NCI-H524 (cell line): ENCODE measurements at regions not wholly inside any gene's neighbourhood (a gene's known extent, or its start where the extent isn't known, plus 50 kb on each side); places are given as distances from the start of the nearest gene placed in this dataset.
"Not testable (repeated sequence)": the region's sequence is repeated elsewhere in the genome, so short reads cannot be mapped to it uniquely, and the experiment has no call there.

Source experiments
- DNase-seq, 2 experiments: peaks; one replicate each; lab custom pipeline; 2025; lab: John Stamatoyannopoulos, UW

DNA sequence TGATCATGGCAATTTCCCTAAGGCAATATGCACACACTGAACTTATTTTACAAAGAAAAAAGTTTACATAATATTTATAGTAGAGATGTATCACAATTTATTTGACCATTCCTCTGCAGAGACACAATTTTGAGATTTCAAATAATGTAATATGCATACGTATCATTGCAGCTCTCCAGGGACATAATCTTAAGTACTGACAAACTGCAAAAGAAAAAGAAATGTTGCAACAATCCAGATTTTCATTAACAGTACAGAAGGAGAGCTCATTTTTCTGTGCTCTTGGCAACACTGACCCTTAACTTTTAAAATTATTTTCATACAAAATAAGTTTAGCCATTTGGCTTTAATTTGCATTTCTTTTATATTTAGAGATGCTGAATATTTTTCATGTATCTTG lies 710.2 kb upstream of the SLC39A10 start:
- DNase-seq: no peak

DNA sequence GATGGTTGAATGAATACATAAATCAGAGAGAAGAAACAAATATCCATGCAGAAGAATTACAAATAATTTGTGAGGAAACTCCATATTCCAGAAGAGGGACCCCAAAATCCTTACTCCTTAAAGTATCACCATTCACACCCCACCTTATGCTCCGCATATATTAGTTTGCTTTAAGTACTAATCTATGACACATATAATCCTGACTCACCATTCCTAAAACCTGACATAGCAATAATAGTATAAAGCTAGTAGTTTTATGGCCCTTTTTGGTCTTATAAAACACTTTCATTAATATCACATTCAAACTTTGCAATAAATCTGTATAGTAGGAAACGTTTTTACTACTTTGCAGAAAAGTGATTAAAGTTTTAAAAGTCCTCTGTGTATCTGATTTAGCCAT lies 719.0 kb upstream of the SLC39A10 start:
- no peak for DNase-seq

DNA sequence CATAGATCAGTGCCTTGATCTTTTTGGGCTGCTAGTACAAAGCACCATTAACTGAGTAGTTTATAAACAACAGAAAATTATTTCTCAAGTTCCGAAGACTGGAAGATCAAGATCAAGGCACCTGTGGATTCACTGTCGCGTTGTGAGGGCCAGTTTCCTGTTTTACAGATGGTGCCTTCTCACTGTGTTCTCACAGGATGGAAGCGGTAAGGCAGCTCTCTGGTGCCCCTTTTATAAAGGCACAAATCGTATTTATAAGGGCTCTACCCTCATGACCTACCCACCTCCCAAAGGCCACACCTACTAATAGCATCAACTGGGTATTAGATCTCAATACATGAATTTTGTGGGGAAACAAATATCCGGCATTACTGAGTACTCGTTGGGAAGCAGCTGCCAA lies 729.5 kb upstream of the SLC39A10 start:
- no peak for DNase-seq

DNA sequence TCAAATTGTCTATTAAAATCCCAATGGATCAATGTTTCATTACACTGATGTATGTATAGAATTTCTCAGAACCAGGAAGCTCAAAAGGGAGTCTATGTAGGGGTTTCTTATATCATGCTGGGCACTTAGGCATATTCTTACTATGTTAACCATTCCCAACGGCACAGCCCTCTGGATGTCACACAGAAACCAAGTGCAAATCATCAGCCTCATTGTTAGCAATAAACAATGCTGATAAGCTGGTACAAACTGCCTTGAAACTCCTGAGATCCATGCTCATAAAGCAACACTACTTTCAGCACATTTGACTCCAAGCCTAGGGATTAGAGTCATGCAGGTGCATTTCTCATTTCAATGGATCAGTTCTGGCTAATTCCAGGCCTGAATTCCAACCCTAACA lies 730.2 kb upstream of the SLC39A10 start:
- DNase-seq: no peak

DNA sequence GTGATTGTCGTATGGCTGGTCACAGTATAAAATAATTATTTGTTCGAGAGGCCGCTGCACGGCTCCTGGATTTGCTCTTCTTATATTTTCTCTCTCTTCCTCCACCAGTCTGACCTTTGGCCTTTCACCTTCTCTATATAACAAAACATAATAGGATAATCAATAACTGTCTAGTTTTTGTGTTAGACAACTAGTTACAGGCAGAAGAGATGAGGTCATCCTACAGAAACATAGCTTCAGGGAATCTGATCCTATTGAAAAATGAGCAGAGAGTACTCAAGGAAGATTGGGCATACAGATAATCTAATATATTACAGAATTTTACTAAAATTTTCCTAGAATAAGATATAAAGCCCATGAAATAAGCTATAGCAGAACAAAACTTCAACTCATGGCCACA lies 731.3 kb upstream of the SLC39A10 start:
- DNase-seq: no peak

DNA sequence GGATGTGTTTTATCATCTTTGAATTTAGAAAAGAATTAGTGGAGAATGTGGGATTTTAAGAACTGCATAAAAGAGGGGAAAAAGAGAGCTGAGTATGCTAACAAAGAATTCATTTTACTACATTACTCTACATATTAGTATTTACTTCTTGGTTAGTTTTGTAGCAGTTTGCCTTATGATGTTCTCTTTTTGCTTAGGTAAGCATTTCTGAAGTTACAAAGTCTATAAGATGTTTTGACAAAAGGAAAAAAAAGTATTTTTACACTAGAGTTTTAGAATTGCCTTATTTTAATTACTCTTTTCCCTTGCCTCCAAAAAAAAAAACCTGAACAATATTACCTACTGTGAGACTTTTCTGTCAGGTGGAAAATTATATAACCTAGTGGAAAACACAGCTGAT lies 739.5 kb upstream of the SLC39A10 start:
- no peak for DNase-seq

DNA sequence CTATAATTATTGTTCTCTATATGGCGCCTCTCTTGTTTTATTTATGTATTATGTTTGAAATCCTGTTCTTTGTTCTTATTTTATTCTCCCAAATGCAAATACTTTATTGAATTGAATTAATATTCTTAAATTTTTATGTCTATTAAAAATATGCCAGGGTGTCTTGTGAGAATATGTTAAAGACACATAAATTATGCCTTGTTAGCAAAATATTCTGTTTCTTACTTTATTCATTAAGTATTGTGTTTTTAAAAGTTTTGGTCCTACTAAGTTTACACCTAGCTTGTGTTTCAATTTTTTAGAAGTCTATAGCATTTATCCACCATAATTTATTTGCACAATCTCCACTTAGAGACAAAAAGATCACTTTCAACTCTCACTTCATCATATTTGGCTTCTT lies 741.5 kb upstream of the SLC39A10 start:
- DNase-seq: no peak

DNA sequence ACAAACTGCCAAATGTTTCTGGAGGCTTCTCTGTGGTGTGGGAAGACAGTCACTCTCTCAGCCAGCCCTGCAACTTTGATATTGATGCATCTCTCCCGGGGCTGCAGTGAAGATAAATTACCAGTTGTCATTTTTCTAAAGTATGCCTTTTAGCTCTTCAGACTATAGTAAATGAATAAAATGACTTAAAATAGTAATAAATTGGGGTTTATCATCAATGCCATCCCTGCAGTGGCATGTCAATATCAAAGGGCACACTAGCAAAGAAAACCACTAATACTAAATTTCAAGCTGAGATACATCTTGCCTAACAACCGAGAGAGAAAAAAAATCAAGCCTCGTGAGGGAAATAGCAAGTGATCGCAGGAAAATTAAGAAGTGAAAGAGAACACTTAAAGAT lies 749.5 kb upstream of the SLC39A10 start:
- no peak for DNase-seq

DNA sequence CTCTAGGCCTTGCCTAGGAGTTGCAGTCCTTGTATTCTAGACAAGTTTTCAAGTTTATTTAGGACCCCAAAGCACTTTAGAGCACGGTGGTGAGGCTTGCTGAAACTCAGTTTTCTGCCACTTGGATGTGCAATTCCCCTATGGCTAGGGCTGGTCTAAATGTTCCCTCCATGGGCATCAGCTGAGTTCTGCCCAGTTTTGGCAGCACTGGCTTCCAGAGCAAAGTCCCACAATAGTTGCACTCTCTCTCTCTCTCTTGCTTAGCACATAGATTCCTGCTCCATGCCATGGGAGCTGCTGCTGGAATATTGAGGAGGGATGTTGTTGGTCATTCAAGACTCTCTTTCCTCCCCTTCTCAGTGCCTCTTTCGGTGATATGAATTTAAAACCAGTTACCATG lies 760.2 kb upstream of the SLC39A10 start:
- DNase-seq: no peak

DNA sequence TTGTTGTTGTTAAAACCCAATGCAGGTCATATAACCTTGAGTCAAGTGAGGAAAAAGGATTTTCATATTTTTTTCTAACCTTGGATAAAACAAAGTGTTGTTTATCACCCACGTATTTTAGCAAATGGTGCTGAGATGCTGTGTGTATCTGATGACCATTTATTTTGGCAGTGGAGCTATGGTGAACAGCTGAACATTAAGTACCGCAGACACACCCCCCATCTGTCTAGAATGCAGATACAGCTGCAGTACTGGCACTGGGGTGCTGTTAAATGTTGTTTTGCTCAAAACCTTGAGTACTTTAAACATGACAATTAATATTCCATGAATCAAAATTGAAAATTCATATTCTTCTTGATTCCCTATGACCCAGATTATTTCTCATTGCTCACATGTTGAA lies 773.3 kb upstream of the SLC39A10 start:
- peak; percentile 38 to 79 for DNase-seq

DNA sequence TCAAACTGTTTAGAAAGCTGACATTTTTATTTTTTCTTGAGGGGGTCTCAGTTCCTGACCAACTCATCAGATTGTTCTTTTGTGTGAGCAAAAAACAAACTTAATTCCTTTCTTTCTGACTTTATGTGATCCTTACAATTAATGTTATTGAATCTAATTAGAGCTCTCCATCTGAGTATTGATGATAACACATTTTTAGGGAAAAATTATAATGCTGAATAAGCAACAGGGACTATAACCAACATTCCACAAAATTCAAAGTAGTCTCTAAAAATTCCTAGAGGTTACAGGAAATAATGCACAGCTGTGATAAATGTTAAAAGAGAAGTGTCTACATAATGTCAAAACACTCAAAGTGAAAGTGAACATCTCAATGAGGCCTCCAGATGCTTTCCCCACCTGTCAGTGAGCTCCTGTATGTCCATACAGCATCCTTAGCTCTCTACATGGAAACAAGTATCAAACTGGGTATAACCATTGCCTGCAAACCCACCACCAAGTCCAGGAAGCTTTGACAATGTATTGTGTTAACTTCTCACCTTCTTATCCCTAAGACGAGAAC lies 786.0 kb upstream of the SLC39A10 start:
- peak; percentile 70 to 92 for DNase-seq

DNA sequence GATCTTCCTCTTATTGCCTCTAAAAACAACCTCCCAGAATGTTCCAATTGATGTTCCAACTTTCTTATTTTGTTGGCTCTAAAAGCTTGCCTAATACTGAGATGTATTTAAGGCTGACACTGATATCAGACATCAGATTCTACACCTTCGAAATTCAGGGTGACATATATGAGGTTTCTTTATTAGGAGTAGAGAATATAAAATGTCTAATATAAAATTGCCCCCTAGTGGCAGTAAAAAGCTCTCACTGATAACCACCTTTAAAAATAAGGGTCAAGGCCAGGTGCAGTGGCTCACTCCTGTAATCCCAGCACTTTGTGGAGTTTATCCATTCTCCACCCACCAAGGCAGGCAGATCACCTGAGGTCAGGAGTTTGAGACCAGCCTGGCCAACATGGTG lies 789.7 kb upstream of the SLC39A10 start:
- DNase-seq: peak; percentile 0 to 45

DNA sequence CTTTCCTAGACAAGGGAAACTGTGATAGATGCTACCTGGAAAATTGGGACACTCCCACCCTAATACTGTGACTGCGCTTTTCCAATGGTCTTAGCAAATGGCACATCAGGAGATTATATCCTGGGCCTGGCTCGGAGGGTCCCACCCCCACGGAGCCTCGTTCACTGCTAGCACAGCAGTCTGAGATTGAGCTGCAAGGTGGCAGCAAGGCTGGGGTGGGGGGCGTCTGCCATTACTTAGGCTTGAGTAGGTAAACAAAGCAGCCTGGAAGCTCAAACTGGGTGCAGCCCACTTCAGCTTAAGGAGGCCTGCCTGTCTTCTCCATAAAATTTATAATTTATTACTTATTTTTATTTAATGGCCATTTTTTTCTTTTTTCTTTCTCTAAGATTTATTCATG lies 802.1 kb upstream of the SLC39A10 start:
- DNase-seq: no peak

DNA sequence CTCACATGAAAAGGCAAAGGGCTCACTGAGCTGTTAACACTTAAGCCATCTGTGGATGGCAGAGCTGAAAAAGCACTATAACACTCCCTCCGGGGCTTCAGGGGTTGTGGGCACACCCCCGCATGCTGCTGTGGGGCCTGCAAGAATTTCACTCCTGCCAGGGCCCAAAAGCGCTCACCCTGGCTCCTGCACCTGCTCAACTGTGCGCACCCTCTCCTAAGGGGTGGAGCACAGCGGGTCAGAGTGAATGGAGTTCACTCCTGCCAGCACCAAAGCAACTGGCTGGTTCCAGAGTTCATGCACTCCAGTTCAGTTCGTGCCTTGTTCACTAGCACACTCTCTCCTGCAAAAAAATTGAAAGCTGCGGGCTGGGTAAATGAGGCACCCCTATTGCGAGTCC lies 814.2 kb upstream of the SLC39A10 start:
- DNase-seq: no peak

DNA sequence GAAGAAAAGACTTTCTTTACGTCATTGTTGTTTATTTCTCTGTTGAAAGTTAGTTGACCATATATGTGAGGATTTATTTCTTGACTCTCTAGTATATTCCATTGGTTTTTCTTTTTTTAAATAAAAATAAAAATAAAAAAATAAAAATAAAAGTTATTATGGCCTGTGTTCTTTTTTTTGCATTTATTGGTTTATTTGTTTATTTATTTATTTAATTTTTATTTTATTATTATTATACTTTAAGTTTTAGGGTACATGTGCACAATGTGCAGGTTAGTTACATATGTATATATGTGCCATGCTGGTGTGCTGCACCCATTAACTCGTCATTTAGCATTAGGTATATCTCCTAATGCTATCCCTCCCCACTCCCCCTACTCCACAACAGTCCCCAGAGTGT lies 822.7 kb upstream of the SLC39A10 start:
- not testable (repeated sequence) for DNase-seq

DNA sequence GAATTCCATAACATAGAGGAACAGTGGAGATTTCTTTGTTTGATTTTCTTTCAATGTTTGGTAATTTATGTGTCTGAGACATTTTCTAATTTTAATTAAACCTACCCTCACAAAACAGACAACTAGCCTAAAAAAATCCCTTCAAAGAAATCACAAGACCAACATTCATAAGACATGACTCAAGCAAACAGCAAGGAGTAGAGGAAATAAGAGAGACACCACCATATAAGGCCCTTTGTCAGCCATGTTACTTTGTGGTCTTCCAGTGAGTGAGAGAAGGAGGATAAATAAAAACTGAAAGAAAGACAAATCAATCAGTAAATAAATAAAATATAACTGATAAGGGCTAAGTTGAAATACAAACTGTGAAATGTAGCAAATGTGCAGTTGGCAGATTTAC lies 830.8 kb upstream of the SLC39A10 start:
- DNase-seq: no peak

DNA sequence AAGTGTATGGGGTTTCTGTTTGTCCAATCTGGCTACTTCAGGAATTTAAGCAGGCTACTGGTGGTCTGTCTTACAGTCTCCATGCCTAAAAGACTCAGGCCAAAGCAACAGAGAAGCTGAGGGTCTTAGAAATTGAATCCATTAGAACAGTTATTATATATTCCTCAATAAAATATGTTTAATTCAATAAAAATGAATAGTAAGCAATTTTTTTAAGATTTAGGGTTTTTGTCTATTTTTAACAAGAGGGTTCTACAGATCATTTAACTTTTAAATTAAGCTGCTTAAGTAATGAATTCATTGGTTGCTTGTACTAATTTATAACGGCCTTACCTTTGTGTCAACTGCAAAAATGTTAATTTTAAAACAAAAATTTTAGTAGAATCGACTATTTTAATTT lies 832.6 kb upstream of the SLC39A10 start:
- DNase-seq: no peak

DNA sequence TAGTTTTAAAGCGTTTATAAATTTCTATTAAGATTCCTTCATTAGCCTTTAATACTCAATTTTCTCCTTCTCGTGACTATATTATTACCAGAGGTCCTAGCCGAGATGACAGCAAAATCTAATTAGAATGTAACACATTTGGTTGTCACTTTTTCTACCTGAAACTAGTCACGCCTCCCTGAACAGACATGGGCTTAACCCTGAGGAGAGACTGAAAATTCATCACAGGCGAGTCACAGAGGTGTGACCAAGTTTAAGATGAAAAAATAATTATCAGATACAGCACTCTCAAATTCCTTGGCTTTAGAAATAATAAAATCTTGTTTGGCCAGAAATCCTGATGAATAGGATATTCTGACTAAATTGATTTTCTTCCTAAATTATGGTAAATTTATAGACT lies 834.4 kb upstream of the SLC39A10 start:
- no peak for DNase-seq

DNA sequence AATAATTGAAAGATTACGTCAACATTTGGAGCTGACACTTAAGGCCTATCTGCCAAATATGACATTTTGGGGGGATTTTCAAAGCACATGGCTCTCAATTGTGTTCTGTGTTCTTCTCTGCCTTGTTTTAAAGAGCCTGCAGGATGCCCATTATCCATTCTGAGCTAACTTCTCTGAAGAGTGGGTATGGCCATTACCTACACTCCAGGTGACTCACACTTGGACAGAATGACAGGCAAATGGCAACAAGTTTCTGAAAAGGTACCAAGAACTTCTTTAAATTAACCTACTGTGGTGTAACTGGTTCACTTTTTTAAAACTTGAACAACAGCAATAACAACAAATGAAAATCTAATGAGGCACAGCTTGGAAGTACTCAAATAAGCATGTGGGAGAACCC lies 834.9 kb upstream of the SLC39A10 start:
- no peak for DNase-seq

DNA sequence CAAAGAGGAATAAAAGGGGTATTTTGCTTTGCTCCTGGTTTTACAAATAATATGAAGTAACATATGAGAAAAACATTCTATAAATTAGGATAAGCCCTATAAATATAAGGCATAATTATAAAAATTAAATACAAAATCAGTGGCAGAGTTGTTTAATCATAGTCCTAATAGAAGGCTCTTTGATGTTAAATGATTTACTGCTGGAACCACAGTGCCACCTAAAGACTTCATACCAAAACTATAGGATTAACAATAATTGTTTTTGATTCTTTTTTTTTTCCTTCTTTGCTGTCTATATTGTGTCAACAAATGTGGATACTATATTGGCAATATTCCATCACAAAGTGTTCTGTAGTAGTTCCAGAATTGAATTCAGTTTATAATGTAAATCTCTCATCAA lies 837.7 kb upstream of the SLC39A10 start:
- peak in 1 of 2 experiments; percentile 25 for DNase-seq

DNA sequence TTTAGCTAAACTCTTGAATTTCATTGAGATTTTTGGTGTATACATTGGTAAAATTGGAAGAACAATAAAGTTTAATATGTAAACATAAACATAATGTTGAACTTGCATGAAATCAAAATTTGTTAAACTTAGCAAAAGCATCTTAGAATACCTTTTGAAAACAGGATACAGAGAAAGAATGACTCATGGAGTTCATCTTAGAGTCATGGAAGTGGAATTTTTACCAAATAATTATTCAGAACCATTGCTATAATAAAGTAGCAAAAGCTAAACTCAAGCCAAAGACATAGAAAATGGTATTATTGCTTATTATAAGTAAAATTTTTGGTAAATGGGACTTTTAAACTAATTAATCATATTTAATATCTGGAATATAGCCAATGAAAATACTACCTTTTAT lies 841.6 kb upstream of the SLC39A10 start:
- no peak for DNase-seq

DNA sequence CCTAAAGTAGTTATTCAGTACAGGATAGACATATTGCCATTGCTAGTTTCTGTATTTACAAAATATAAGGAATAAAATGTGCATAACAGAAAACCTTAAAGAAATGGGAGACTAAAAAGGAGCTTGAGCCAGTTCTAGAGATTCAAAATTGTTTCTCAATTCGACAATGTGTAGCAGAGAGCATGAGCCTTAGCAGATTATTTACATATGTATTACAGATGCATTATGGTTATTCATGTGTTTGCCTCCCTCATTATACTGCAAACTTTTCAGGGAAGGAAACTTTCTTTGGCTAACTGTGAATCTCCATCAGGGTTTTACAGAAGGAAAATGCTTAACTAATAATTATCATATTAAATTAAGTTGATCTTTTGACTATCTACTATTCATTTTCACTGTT lies 854.4 kb upstream of the SLC39A10 start:
- no peak for DNase-seq

DNA sequence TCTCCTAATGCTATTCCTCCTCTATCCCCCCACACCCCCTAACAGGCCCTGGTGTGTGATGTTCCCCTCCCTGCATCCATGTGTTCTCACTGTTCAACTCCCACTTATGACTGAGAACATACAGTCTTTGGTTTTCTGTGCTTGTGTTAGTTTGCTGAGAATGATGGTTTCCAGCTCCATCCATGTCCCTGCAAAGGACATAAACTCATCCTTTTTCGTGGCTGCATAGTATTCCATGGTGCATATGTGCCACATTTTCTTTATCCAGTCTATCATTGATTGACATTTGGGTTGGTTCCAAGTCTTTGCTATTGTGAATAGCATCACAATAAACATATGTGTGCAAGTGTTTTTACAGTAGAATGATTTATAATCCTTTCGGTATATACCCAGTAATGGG lies 870.0 kb upstream of the SLC39A10 start:
- DNase-seq: not testable (repeated sequence)

DNA sequence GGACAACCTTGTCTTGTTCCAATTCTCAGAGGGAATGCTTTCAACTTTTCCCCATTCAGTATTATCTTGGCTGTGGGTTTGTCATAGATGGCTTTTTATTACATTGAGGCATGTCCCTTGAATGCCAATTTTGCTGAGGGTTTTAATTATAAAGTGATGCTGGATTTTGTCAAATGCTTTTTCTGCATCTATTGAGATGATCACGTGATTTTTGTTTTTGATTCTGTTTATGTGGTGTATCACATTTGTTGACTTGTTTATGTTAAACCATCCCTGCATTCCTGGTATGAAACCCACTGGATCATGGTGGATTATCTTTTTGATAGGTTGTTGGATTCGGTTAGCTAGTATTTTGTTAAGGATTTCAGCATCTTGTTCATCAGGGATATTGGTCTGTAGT lies 885.6 kb upstream of the SLC39A10 start:
- not testable (repeated sequence) for DNase-seq

DNA sequence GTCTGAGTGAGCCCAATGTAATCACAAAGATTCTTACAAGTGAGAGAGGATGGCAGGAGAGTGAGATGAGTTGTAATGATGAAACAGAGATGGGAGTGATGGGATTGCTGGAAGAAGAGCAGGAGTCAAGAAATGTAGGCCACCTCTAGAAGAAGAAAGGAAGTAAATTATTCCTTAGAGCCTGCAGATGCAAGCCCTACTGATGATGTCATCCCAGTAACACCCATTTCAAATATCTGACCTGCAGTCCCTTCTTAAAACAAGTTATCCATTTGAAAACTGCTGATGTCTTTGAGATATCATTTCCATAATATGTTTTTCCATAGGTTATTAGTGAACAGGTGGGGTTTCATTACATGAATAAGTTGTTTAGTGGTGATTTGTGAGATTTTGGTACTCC lies 888.0 kb upstream of the SLC39A10 start:
- DNase-seq: no peak
